Neural crest cell (in vitro differentiated cells): ENCODE measurements at regions not wholly inside any gene's neighbourhood (a gene's known extent, or its start where the extent isn't known, plus 50 kb on each side); places are given as distances from the start of the nearest gene placed in this dataset.

Experiments used
- DNase-seq: peaks from one replicate; pipeline ENCODE4 v3.0.0; 2021; ENCODE audit warnings: low read depth, mixed read lengths, low spot score
- H3K27ac Mint-ChIP-seq: one replicate; pipeline ENCODE4 v1.8.0; 2021; ENCODE audit warnings: mild to moderate bottlenecking, mixed read lengths; ENCODE audit not compliant: unreplicated experiment
- H3K27me3 Mint-ChIP-seq: 2 replicates; pipeline ENCODE4 v1.8.0; 2021; ENCODE audit warnings: low read depth, mild to moderate bottlenecking, mixed read lengths
- H3K36me3 Mint-ChIP-seq: 2 replicates; pipeline ENCODE4 v1.8.0; 2021; ENCODE audit warnings: low read depth, mild to moderate bottlenecking, mixed read lengths
- H3K4me1 Mint-ChIP-seq: 2 replicates; pipeline ENCODE4 v1.8.0; 2021; ENCODE audit warnings: mixed read lengths
- H3K4me3 Mint-ChIP-seq: one replicate; pipeline ENCODE4 v1.8.0; 2021; ENCODE audit warnings: mild to moderate bottlenecking, mixed read lengths
- H3K9me3 Mint-ChIP-seq: 2 replicates; pipeline ENCODE4 v1.8.0; 2021; ENCODE audit warnings: mixed read lengths
- CTCF ChIP-seq: fragments of 200-600 bp; sonication (generic); conservative IDR thresholded peaks from 2 replicates; pipeline ENCODE4 v1.5.0; 2021; ENCODE audit warnings: antibody characterized with exemption, mild to moderate bottlenecking

- Mint-ChIP-seq H3K36me3 (no peaks in the 10 kb centered on the region), H3K9me3 (no peaks in the 10 kb centered on the region), H3K27ac (no peak overlapping the region), H3K4me1 (peaks cover 23% of the 10 kb centered on the region), H3K27me3 (peaks cover 2% of the 10 kb centered on the region), H3K4me3 (no peak overlapping the region)
- TF ChIP-seq CTCF, result no peak
- DNase-seq, result no peak
These were observed 259.0 kb upstream of the ZFHX3 start for GRCh38 chr16:73306901-73307413.

GRCh38 chr16:73304008-73304774 lies 256.3 kb upstream of the ZFHX3 start:
- no peak overlapping the region for H3K4me3 Mint-ChIP-seq
- H3K9me3 Mint-ChIP-seq, result no peaks in the 10 kb centered on the region
- no peak for TF ChIP-seq CTCF
- peaks cover 2% of the 10 kb centered on the region for H3K27me3 Mint-ChIP-seq
- H3K27ac Mint-ChIP-seq, result peak overlapping the region; percentile 54
- DNase-seq, result no peak
- H3K4me1 Mint-ChIP-seq, result peaks cover 29% of the 10 kb centered on the region
- no peaks in the 10 kb centered on the region for H3K36me3 Mint-ChIP-seq

DNA sequence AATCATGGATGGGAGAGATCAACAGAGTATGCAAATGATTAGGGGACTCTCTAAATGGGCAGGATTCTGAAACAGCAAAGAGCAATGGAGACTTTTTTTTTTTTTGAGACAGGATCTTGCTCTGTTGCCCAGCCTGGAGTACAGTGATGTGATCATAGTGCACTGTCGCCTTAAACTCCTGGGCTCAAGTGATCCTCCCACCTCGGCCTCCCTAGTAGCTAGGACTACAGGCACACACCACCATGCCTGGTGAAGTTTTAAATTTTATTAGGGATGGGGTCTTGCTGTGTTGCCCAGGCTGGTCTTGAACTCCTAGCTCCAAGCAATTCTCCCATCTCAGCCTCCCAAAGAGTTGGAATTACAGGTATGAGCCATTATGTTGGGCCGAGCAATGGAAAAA lies 255.0 kb upstream of the ZFHX3 start:
- H3K4me1 Mint-ChIP-seq, result peaks cover 32% of the 10 kb centered on the region
- no peak overlapping the region for H3K27ac Mint-ChIP-seq
- no peak for DNase-seq
- no peaks in the 10 kb centered on the region for H3K36me3 Mint-ChIP-seq
- H3K4me3 Mint-ChIP-seq, result no peak overlapping the region
- no peak for TF ChIP-seq CTCF
- H3K9me3 Mint-ChIP-seq, result no peaks in the 10 kb centered on the region
- H3K27me3 Mint-ChIP-seq, result peaks cover 2% of the 10 kb centered on the region

GRCh38 chr16:73301984-73302383 lies 254.1 kb upstream of the ZFHX3 start:
- no peak overlapping the region for H3K27ac Mint-ChIP-seq
- H3K27me3 Mint-ChIP-seq, result peaks cover 2% of the 10 kb centered on the region
- H3K4me3 Mint-ChIP-seq, result no peak overlapping the region
- peaks cover 32% of the 10 kb centered on the region for H3K4me1 Mint-ChIP-seq
- H3K36me3 Mint-ChIP-seq, result no peaks in the 10 kb centered on the region
- H3K9me3 Mint-ChIP-seq, result no peaks in the 10 kb centered on the region
- DNase-seq, result no peak
- TF ChIP-seq CTCF, result no peak

DNA sequence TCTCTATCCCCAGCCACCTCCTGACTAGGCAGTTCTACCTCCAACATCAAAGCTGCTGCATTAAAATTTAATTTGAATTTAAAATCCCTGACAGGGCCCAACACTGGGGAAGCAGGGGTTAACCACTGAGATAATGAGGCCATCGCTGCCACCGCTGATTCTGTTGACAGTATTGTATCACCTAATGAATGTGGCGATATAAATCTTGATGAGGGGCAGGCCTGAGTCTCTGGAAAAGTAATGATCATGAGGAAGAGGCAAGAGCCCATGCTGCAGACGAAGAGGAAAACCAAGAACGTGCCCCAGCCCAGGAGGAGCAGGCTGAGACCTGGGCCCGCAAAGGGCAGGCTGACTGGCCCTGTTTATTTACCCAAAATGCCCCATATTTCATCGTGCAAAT lies 251.4 kb upstream of the ZFHX3 start:
- H3K36me3 Mint-ChIP-seq, result no peaks in the 10 kb centered on the region
- no peak for TF ChIP-seq CTCF

More for the DNA sequence above, 251.4 kb upstream of the ZFHX3 start:
- no peak for DNase-seq
- Mint-ChIP-seq H3K4me1 (peaks cover 27% of the 10 kb centered on the region), H3K27me3 (peaks cover 2% of the 10 kb centered on the region), H3K27ac (peak overlapping the region; percentile 13), H3K9me3 (no peaks in the 10 kb centered on the region), H3K4me3 (no peak overlapping the region)
